Lower lobe of right lung (tissue), 2 donors: ENCODE measurements at regions not wholly inside any gene's neighbourhood (a gene's known extent, or its start where the extent isn't known, plus 50 kb on each side); places are given as distances from the start of the nearest gene placed in this dataset.

Experiments used
- ATAC-seq, 2 donors: fragments of 200-7000 bp; cut with Tn5 transposase; one replicate each; pipeline ENCODE4 v1.9.1; 2020 to 2022; ENCODE audit warnings: mild to moderate bottlenecking in 2 of 2, moderate library complexity in 2 of 2
- DNase-seq: peaks from one replicate; pipeline ENCODE4 v3.0.0-alpha.2; 2020
- H3K27ac ChIP-seq: fragments of 200-600 bp; one replicate; pipeline ENCODE4 v1.8.0; 2022
- H3K27me3 ChIP-seq: fragments of 200-600 bp; one replicate; pipeline ENCODE4 v1.8.0; 2022; ENCODE audit warnings: low read depth
- H3K36me3 ChIP-seq: fragments of 200-600 bp; one replicate; pipeline ENCODE4 v1.8.0; 2022; ENCODE audit warnings: mild to moderate bottlenecking
- H3K4me1 ChIP-seq: fragments of 200-600 bp; one replicate; pipeline ENCODE4 v1.8.0; 2022
- H3K4me3 ChIP-seq: fragments of 200-600 bp; one replicate; pipeline ENCODE4 v1.8.0; 2022; ENCODE audit warnings: mild to moderate bottlenecking
- H3K9me3 ChIP-seq: fragments of 200-600 bp; one replicate; pipeline ENCODE4 v1.8.0; 2022
- CTCF ChIP-seq: fragments of 200-600 bp; IDR thresholded peaks from one replicate; pipeline ENCODE4 v1.8.0; 2022; ENCODE audit warnings: antibody characterized with exemption, mild to moderate bottlenecking
- intact Hi-C: fragments of 100-400 bp; cut with DNase I; formaldehyde crosslinking; loops from one replicate; pipeline ENCODE4 v1.11.0; 2022
- donor health status: DM: no; HTN: yes; CAD: no; lungs with severe emphysema.

GRCh38 chr3:30236011-30236410, 370.4 kb upstream of the TGFBR2 start:
- Histone ChIP-seq H3K4me1 (peaks cover 30% of the 10 kb centered on the region), H3K27ac (no peak overlapping the region)
- no peak for ATAC-seq

GRCh38 chr3:30241721-30242120, 364.7 kb upstream of the TGFBR2 start:
- Histone ChIP-seq H3K27ac (no peak overlapping the region), H3K9me3 (no peaks in the 10 kb centered on the region), H3K4me3 (no peak overlapping the region), H3K27me3 (no peaks in the 10 kb centered on the region), H3K4me1 (no peaks in the 10 kb centered on the region), H3K36me3 (no peaks in the 10 kb centered on the region)
- intact Hi-C loops, result no loop called here
- no peak for DNase-seq
- no peak for ATAC-seq
- no peak for TF ChIP-seq CTCF

More at GRCh38 chr3:30236011-30236410, 370.4 kb upstream of the TGFBR2 start:
- H3K9me3 ChIP-seq, result no peaks in the 10 kb centered on the region
- no peaks in the 10 kb centered on the region for H3K27me3 ChIP-seq
- no peak overlapping the region for H3K4me3 ChIP-seq
- TF ChIP-seq CTCF, result no peak
- DNase-seq, result no peak
- no peaks in the 10 kb centered on the region for H3K36me3 ChIP-seq
- intact Hi-C loops, result no loop called here

GRCh38 chr3:30245858-30246622, 360.4 kb upstream of the TGFBR2 start:
- Histone ChIP-seq H3K4me1 (no peaks in the 10 kb centered on the region), H3K9me3 (no peaks in the 10 kb centered on the region), H3K36me3 (no peaks in the 10 kb centered on the region), H3K27me3 (no peaks in the 10 kb centered on the region), H3K4me3 (no peak overlapping the region), H3K27ac (no peak overlapping the region)
- no peak for TF ChIP-seq CTCF
- intact Hi-C loops, result no loop called here
- ATAC-seq, result no peak
- no peak for DNase-seq

- no peaks in the 10 kb centered on the region for H3K9me3 ChIP-seq
- H3K4me1 ChIP-seq, result no peaks in the 10 kb centered on the region
- no peaks in the 10 kb centered on the region for H3K36me3 ChIP-seq
- TF ChIP-seq CTCF, result no peak
- no peak overlapping the region for H3K4me3 ChIP-seq
- DNase-seq (no peak), ATAC-seq (no peak)
- no peak overlapping the region for H3K27ac ChIP-seq
- intact Hi-C loops, result no loop called here
- no peaks in the 10 kb centered on the region for H3K27me3 ChIP-seq
These were observed 358.0 kb upstream of the TGFBR2 start for GRCh38 chr3:30248423-30248822.

GRCh38 chr3:30252474-30252873, 353.9 kb upstream of the TGFBR2 start:
- Histone ChIP-seq H3K4me1 (no peaks in the 10 kb centered on the region), H3K36me3 (no peaks in the 10 kb centered on the region), H3K27me3 (no peaks in the 10 kb centered on the region), H3K27ac (no peak overlapping the region), H3K4me3 (no peak overlapping the region), H3K9me3 (no peaks in the 10 kb centered on the region)
- ATAC-seq, result no peak
- TF ChIP-seq CTCF, result no peak
- intact Hi-C loops, result no loop called here
- no peak for DNase-seq
